SKM-1 (cell line): ENCODE measurements at regions not wholly inside any gene's neighbourhood (a gene's known extent, or its start where the extent isn't known, plus 50 kb on each side); places are given as distances from the start of the nearest gene placed in this dataset.
"Not testable (repeated sequence)": the region's sequence is repeated elsewhere in the genome, so short reads cannot be mapped to it uniquely, and the experiment has no call there.

Experiments
- DNase-seq: peaks from one replicate; lab custom pipeline; 2025; ENCODE audit not compliant: unreplicated experiment; lab: John Stamatoyannopoulos, UW

DNA sequence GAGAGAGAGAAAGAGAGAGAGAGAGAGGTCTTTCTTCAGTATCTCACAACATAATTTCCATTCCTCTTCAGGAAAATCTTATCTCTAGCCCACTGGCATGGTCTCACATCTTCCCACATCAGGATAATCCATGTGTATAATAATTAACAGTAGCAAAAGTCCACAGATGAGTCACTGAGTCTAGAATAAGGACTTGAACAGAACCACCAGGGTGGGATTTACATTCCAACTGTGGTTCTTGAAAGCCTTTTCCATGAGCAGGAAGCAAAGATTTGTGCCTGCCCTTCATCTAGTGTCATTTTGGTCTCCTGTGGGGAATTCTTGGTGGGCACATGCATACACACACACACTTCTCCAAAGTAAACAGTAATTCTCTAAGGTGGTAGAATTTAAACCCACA, 107.1 kb upstream of the TCF4 start:
- DNase-seq, result no peak

DNA sequence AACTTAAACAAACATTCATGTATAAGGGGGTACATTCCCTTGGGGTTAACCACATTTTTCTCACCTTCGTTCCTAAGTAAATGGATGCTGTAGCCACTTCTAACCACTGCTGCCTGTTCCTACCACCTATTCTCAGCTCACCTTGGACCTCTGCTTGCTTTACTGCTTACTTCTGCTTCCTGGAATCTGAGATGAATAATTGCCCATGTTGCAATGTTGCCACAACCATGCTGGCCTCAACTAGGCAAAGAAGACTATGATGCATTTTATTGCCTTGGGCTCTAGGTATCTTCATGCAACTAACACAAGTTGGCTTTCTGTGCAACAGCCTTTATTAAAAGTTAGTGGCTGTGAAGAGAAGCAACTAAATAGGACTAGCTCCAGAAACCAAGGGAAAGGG, 106.3 kb upstream of the TCF4 start:
- DNase-seq, result peak; percentile 51

DNA sequence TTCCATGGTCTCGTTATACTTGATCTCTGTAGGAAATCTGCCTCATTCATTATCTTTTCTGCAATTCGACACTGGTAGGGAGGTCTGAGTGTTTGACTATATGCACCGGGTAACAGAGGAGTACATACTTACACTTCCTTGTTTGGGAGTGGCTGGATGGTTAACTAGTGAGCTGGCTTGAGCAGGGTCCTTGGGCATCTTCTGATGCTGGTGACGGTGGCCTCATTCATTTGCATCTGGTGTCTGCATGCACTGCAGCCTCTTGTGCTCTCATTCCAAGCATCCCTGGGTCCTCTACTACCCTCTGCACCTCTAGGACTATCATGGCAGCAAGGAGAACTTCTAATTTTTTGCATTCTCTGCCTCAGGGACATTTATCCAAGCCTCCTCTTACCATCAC, 100.0 kb upstream of the TCF4 start:
- DNase-seq, result no peak

DNA sequence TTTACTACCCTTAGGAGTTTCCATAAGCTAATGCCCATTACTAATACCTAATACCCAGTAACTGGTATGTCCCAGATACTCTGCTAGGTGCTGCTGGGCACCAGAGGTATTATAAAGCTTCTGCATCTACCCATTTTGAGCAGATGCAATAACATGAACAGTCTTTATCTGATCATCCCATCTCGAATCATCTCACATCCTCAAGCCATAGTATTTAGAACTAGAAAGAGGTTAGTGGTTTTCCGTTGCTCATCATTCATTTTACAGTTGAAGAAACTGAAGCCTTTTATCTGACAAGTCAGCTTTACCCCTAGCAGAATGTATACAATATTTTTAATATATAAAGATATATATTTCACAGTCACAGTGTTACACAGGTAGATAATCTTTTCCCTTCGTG, 99.1 kb upstream of the TCF4 start:
- no peak for DNase-seq

DNA sequence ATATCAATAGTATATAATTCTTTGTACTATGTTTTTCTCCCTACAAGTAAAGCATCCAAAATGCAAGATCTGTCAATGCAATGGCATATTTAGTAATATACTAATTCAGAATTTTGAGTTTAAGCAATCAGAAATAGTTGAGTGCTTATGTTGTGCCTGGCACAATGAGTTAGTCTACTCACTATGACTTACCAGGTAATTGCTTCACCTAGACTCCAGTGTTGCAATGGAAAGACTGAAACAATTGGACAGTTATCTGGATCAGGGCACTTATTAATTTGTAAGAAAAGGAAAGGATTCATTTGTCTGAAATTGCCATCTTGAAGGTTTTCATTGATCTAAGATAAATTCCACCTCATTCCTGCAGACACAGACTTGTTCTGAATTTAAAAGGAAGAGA, 97.6 kb upstream of the TCF4 start:
- no peak for DNase-seq

DNA sequence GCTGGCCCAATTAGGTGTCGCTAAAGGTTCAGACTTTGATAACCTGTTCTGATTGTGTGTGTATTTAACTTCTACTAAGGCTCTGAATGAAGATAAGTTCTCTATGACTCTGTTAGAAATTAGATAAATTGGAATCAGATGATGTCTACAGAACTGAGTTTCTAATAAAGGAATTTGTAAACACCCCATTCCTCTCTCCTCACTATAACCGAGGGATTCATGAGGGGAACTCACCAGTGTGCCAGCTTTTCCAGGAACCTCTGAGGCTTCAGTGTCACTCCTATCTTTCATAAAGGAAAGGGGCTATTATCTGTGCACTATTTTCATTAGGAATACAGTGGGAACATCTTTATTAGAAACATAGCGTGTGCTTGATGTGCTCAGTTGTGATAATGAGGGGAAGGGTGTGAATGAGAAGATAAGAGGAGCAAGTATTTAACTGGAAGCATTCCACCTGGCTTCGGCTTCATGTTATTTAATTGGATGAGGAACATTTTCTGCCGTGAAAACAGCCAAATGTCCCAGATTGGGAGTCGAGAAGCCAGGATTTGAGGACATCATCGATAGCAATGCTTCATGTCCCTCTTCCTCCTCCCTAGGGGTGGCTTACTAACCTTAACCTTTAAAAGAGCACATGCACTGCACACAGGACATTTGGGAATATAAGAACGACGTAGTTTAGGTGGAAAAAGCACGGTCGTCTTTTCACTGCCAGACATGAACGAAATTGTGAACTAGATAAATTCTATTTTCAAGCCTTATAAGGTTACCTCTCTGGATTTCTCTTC, 84.8 kb upstream of the TCF4 start:
- no peak for DNase-seq

DNA sequence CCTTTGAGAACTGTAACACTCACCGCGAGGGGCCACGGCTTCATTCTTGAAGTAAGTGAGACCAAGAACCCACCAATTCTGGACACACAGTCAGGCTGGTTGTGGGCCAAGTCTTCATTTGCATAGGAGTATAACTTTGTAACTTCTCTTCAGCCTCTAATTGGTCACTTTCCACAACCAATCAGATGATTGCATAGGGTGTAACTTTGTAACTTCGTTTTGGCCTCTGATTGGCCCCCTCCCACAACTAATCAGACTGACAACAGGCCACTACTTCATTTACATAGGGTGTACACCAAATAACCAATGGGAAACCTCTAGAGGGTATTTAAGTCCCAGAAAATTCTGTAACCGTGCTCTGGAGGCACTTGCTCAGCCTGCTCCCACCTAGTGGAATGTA, 77.5 kb upstream of the TCF4 start:
- DNase-seq, result no peak

DNA sequence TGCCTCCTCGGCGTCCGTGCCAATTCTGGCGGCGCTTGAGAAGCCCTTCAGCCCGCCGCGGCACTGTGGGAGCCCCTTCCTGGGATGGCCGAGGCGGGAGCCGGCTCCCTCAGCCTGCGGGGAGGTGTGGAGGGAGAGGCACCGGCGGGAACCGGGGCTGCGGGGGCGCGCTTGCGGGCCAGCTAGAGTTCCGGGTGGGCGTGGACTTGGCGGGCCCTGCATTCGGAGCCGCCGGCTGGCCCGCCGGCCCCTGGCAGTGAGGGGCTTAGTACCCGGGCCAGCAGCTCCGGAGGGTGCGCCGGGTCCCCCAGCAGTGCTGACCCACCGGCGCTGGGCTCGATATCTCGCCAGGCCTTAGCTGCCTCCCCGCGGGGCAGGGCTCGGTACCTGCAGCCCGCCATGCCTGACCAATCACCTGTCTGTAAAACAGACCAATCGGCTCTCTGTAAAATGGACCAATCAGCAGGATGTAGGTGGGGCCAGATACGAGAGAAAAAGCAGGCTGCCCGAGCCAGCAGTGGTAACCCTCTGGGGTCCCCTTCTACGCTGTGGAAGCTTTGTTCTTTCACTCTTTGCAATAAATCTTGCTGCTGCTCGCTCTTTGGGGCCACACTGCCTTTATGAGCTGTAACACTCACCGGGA, 76.9 kb upstream of the TCF4 start:
- not testable (repeated sequence) for DNase-seq

DNA sequence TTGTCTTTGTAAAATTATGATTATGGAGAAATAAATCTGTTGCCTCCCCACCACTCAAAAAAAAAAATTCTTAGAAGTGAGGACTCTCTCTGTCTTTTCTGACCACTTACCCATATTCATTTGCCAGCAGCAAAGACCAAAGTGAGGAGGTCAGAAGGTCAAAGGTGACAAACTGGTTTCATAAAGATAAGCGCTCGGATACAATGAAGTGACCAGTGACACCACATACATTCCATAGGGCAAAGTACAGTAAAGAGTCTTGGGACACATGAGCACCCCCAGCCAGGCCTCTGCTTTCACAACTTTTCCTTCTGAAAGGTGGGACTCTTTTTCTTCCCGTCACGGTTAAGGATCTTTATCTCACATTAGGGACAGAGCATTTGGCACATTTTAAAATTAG, 75.9 kb upstream of the TCF4 start:
- DNase-seq, result no peak

DNA sequence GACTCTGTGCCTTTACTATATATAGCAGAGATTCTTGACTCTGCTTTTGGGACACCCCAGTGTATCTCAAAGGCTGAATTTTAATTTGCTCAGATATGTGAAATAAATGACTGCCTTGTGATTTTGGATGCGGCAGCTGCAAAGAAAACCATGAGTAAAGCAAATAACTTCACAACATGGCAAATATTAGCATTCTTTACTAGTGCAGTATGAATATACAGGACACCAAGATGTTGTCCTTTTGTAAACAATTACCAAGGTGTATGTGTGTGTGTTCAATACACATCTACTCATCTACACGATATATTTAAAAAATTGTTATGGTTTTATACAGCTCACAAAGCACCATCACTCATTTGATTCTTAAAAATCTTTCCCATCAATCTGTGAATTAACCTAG, 70.6 kb upstream of the TCF4 start:
- no peak for DNase-seq

DNA sequence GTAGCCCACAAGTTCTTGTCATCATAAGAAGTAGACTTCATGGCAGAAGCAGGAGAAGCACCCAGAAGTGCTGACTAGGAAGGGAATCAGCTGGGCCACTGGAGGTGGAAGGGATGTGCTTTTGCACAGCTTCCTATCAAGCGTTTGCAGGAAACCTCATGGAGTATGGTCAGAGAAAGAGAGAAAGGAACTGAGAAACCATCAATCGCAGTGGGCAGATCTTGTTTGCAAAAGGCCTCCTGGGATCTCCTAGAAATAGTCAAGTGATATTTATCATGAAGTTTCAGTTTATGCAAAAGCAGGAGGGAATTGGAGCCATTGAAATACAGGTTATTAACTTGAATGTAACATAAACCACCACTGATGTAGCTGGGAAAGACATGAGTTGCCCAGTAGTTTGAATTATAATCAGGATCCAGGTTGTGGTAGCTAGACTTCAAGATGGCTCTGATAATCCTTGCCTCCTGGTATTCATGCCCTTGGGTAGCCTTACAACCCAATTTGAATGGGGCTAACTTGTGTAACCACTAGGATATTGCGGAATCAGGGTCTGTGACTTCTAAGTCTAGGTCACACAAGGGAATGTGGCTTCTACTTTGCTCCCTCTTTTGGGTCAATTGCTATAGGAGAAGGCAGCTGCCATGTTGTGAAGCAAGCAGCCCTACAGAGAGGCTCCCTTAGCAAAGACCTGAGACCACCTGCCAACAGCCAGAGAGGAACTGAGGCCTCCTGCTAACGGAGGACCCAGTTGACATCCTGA, 69.8 kb upstream of the TCF4 start:
- DNase-seq, result no peak

DNA sequence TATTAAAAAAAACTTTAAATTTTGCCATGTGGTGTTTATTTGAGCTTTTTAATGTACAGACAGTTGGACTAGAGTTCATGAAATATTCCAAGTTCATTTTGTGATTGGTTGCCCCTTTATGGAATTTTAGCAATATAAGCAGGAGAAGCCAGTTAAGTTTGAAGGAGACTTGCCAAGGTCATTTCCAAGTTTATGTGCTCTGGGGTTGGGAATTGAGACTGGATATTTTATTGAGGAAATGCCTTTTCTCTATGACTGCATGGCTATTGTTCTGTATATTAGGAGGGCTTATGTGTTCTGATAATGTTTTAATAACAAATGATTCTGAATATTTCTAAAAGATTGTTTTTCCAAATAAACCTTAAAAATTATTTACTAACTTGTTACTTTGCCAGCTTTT, 67.0 kb upstream of the TCF4 start:
- no peak for DNase-seq

DNA sequence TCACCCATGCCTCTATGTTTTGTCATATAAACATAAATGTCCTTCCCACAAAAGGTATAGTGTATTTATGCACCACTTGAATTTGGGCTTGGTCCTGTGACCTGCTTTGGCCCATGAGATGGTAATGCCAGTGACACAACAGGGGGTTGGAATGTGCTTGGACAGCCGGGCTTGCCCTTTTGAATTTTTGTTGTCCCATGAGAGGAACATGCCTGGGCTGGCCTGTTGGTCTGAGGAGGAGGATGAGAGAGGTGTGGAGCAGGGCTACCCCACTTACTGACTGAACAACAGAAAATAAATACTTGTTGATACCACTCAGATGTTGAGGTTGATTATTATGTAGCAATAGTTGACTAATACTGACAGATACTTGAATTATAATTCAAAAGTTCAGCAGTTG, 63.2 kb upstream of the TCF4 start:
- no peak for DNase-seq

DNA sequence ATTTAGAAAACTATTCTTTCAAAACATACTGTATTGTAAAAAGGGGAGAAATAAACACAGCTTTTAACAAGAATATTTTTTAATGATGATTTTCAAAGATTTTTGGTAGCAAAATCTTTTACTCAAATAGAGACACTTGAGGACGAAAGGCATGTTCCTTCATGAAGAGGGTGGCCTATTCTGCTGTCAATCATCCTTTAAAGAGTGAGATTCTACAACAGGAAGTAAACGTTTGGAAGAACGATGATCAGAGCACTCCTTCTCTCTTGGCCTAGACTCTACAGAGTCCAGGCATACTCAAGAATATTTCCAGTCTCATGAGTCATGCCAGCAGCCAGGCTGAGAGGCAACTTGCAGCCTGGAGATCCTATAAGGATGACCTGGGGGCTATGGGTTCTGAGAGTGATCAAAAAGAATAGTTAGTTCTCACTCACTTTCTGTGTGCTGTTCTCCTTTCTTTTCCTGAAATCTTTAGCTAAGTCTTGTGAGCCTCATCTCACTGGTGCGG, 62.4 kb upstream of the TCF4 start:
- no peak for DNase-seq

DNA sequence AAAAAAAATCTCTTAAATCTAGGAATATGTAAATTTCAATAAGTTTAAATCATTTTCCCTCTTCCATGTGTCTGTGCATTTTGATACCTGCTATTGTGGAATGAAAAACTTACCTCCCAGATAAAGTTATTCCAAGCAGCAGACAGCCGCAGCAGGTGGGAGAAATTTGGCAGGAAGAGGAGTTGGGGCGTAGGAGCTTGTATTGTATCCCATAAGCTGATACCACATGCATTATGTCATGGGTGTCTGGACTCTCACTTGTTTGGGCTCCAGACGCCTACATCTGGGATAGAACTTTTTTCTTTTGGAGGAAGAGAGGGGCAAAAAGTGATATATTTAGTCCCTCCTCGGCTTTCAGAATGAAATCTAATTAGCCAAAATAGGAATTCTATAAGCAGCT, 59.3 kb upstream of the TCF4 start:
- DNase-seq, result no peak

DNA sequence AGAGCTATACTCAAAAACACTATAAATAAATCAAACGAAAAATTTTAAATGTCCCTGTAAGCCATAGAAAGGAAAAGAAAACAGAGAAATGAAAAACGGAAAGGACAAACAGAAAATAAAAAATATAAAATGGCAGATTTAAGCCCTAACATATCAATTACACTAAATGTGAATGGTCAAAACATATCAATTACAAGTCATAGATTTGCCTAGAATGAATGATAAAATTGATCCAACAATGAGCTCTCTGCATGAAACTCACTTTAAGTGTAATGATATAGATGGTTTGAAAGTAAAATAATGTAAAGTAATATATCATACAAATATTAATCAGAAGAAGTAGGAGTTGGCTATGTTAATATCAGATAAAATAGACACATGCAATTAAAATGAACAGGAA, 54.2 kb upstream of the TCF4 start:
- DNase-seq, result no peak

DNA sequence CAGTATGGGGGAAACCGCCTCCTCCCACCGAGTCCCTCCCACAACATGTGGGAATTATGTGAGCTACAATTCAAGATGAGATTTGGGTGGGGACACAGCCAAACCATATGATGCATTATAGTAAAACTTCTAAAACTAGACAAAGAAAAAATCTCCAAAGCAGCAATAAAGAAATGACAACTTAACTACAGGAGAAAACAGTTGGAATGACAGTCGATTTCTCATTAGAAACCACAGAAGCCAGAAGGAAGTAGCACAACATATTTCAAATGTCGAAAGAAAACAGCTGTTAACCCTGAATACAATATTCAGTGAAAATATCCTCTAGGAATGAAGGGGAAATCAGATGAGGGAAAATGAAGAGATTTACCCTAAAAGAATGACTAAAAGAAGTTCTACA, 53.5 kb upstream of the TCF4 start:
- DNase-seq, result no peak
